GM18907 (cell line): ENCODE measurements at regions not wholly inside any gene's neighbourhood (a gene's known extent, or its start where the extent isn't known, plus 50 kb on each side); places are given as distances from the start of the nearest gene placed in this dataset.

Experiments used
- ATAC-seq: cut with Tn5 transposase; IDR thresholded peaks from one replicate; pipeline ENCODE4 v1.9.1; 2021; ENCODE audit warnings: mild to moderate bottlenecking, moderate library complexity; ENCODE audit not compliant: unreplicated experiment

- ATAC-seq: no peak
Measured at GRCh38 chr16:86037999-86038925, 139.3 kb downstream of the IRF8 start.

GRCh38 chr16:86038926-86039310 lies 140.0 kb downstream of the IRF8 start:
- no peak for ATAC-seq

- ATAC-seq: no peak
Measured at GRCh38 chr16:86039606-86040005, 140.6 kb downstream of the IRF8 start.

GRCh38 chr16:86040496-86040895 lies 141.5 kb downstream of the IRF8 start:
- no peak for ATAC-seq

DNA sequence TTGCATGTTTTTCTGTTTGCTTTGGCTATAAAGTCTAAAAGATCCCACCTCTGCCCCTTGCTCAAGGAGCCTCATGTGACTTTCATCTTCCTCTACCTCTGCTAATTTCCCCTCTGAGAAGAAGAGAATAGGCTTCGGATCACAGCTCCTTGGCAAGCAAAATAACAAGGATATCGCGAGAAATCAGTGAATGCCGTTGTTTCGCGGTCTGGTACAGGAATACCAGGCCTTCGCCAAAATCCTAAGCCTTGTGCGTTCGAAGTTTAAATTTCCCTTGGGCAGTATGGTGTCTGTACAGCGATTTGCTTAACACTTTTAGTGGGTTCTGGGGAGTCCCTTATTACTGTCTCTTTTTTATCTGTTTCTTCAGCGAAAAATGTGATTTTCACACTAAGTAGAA lies 142.3 kb downstream of the IRF8 start:
- ATAC-seq: no peak

- no peak for ATAC-seq
Measured at GRCh38 chr16:86041807-86042206, 142.8 kb downstream of the IRF8 start.

DNA sequence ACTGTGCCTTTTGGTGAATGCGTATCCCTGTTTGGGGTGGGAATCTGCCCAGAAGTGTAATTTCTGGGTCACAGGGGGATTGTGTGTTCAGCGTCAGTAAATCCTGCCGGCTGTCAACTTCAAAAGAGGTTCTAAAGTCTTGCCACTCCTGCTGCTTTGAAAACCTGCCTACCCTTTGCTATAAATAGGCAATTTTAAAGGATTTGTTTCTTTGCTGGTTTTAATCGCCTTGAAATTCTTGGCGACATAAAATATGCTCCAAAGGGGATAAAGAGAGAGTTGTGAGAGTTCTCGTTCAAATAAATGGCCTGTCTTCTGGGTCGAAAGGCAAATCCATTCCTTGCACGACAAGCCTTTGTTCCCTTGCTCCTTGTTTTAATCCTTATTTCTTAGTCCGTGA lies 143.4 kb downstream of the IRF8 start:
- ATAC-seq: no peak

DNA sequence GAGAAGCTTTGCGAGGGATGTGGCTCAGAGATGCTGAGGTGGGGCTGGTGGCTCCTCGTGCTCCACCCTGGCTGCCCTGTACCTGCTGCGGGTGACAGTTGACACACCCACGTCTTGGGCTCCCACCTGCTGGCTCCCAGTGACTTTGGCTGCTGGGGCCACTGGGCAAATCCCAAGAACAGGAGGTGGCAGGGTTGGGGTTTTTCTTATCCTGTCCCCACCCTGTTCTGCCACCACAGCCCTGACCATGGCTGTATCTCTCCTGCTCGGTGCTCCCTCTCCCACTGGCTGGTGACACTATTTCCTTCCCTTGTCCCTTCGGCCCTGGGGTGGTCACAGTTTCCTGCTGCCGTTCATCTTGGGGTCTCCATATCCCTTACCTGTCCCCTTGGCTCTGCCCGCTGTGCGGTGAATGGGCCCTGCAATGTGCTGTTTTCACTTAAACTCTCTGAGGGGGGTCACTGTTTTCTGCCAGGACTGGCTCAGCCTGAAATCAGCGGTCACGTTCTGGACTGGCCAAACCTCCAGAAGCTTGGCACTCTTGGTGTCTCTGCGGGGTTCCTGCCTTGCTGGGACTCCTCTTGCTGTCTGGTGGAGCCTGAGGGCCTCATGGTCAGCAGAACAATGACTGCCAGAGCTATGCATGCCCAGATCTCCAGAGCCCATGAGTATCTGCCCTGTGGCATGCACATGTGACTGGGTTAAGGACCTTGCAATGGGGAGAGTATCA lies 144.2 kb downstream of the IRF8 start:
- ATAC-seq: no peak

- ATAC-seq: no peak
Measured at GRCh38 chr16:86044241-86044671, 145.3 kb downstream of the IRF8 start.

DNA sequence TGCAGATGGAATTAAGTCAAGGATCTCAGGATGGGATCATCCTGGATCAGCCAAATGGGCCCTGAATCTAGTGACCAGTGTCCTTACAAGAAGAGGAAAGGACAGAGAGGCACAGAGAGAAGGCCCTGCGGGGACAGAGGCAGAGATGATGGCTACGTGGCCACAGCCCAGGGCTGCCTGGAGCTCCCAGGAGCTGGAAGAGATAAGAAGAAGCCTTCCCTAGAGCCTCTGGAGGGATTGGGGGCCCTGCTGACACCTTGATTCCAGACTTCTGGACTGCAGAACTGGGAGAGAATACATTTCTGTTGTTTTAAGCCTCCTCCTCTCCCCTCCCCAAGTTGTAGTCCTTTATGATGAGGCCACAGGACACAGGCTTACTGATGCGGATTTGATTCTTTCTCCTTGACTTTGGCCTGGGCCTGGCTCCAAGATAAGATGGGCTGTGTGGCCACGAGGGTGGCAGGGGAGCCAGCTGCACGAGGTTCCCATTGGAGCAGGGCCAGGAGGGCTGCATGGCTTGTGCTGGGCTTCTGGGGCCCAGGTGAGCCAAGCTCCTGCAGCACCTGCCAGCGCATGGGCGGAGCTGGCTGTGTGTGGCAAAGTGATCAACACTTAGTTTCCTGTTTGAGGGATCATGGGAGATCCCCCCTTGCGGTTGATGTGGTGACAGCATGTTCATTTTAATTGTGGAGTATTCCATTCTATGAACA lies 146.1 kb downstream of the IRF8 start:
- no peak for ATAC-seq

DNA sequence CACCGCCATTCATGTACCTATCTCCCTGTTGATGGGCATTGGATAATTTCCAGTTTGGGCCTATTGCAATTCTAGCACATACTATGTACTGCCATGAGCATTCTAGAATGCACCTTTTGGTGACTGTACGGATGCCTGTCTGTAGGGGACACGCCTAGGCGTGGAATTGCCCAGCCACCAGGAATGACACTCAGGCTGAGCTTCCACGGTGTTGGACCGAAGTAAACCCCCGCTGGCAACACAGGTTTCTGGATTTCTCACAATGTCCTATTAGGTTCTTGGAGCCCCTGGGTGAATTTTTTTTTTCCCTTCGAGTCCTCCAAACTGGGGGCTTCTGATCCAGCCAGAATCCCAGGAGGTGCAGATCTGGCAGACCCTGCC lies 146.6 kb downstream of the IRF8 start:
- no peak for ATAC-seq

DNA sequence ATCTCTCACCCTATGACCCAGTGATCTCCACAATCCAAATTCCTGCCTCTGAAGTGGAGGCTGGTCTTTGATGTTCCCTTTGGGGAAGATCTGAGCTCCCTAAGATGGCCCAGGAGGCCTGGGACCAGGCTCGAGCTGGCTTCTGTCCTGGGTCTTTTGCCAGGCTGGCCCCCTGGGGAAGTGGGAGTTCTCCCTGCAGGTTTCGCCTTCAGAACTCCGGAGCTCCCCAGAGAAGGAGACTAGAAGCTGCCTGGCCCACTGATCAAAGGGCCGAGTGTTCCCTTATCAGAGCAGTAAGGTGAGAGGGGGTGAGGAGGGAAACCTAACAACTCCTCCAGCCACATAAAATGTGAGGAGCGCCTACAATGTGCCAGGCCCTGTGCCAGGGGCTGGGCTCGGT lies 147.1 kb downstream of the IRF8 start:
- ATAC-seq: no peak

- ATAC-seq: no peak
Measured at GRCh38 chr16:86046667-86047270, 147.8 kb downstream of the IRF8 start.

DNA sequence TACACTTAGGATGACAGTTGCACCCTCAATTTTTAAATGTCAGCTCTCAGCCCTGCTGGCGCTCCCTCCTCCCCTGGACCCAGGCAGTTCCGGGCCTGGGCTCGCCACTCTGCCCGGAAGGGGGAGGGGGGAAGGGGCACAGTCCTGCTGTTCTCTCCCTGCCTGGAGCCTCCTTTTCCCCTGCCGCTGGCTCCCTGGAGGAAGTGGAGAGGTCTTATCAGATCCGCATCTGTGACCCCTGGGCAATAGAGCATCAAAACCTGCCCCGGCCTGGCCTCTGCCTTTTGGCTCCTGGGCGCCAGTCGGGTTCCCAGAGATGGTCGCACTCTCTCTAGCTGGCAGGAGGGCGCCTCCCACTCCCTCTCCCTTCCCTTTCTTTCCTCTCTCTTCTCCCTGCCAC lies 149.3 kb downstream of the IRF8 start:
- no peak for ATAC-seq

DNA sequence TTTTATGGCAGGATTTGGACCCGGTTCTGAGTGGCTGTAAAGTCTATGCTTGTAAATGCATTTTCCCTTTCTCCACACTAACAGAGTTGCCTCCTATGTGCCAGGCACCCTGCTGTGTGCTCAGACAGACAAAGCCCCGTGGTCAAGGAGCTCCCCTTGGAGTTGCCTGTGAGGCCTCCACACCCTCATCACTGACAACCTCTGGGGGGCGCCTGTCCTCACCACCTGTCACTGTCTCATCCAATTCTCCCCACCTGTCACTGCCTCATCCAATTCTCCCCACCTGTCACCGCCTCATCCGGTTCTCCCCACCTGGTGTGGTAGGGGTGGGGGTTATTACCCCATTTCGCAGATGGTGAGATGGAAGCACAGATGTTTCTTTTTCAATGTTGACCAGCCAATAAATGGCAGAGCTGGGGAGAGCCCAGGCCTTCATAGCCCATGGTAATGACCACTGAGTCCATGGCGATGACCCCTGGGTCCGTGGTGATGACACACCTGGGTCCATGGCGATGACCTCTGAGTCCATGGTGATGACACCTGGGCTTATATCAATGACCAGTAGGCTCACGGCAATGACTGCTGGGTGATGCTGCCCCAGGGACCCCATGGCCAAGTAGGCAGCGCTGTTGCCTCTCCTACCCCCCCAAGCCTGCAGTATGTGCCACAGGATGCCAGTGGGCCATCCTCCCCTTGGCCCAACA lies 150.1 kb downstream of the IRF8 start:
- no peak for ATAC-seq

DNA sequence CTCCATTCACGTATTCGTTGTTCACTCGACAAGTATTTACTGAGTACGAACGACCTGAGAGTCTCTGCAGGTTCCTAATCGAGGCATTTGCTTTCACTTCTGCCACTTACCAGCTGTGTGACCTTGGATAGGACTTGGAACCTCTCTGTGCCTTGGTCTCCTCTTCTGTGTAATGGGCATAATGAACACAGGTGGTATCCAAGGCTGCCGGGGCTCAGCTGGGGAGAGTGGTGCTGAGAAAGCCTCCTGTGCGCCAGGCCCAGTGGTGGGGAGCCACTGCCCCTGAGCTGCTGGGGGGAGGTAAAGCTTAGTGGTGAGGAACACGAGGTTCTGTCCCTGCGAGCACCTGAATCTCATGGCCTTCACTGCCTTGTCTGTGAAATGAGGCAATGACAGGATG lies 150.7 kb downstream of the IRF8 start:
- ATAC-seq: no peak

DNA sequence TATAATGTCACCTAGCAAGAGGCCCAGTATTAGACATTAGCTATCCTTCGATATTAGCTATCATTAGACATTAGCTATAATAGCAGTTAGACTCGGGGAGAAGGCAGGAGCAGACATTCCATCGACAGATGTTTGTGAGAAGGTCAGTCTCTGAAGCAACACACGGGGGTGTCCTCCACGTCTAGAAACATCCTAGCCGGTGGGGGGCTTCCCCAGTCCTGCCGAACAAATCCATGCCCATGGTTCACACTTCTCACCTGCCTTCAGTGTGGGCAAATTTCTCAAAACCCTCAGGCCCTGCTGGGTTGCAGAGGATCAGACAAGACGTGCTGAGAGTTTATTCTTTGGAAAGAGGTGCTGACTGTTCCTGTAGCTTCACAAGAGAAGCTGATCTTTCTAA lies 151.1 kb downstream of the IRF8 start:
- no peak for ATAC-seq

GRCh38 chr16:86050591-86051367 lies 151.8 kb downstream of the IRF8 start:
- no peak for ATAC-seq

DNA sequence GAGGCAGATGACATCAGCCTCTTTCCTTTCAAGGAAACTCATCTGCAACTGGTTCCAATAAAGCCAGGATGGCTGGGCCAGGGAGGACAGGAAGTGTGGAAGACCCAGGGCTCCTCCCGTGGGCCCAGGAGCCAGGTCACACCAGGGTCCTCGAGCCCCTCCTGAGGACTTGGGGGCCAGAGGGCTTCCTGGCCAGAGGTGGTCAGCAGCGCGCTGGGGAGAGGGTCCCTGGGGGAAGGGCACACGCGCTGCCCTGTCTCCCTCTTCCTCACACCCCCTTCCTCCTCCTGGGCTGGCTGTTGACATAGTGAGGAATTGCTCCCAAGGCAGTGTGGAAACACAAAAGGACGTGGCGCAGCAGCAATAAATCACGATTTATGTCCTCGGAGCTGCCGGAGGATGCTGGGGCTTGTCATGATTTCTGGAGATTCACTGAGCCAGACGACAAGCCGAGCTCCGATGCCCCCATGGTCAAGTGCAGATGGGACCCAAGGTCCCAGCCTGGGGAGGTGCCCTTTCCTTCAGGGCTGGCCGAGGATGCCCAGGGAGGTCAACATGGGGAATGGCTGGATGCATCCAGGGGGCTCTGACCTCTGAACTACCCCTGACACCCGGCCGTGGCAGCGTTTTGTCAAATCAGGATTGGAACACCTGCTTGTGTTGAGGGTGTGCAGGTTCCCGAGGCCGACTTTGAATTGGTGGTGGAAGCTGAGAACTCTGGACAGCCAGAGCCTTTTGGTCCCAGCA lies 152.6 kb downstream of the IRF8 start:
- no peak for ATAC-seq
